IMR-90 (cell line): ENCODE measurements at regions not wholly inside any gene's neighbourhood (a gene's known extent, or its start where the extent isn't known, plus 50 kb on each side); places are given as distances from the start of the nearest gene placed in this dataset.

ENCODE experiments used
- ATAC-seq: fragments of 200-7000 bp; cut with Tn5 transposase; 2 replicates; pipeline ENCODE4 v1.9.1; 2020; ENCODE audit warnings: low read depth, mild to moderate bottlenecking, moderate library complexity
- BruUV-seq: library from RNA; stranded (reverse); fragments of 400-500 nt; replicated peaks from 2 replicates; lab custom pipeline; 2021; lab: Mats Ljungman, UMichigan
- CTCF ChIA-PET: fragments of 300-600 bp; formaldehyde crosslinking; extraction: SDS; loops from one replicate; lab custom pipeline; 2021; ENCODE audit warnings: antibody characterized with exemption; lab: Yijun Ruan, JAX
- POLR2A ChIA-PET: fragments of 300-600 bp; sonication (Branson Sonifier 250); formaldehyde crosslinking; loops from one replicate; lab custom pipeline; 2022; ENCODE audit warnings: antibody characterized with exemption; ENCODE audit not compliant: unreplicated experiment; lab: Charles Lee
- DNase-seq: peaks from one replicate; pipeline ENCODE4 v3.0.0; 2013
- H2AFZ ChIP-seq: replicated peaks from 2 replicates; pipeline ENCODE3; 2013; ENCODE audit warnings: low read length, mild to moderate bottlenecking; ENCODE audit not compliant: poor library complexity
- H2AK5ac ChIP-seq: 2 replicates; pipeline ENCODE4 v1.6.1; 2013; ENCODE audit warnings: low read depth, low read length, inconsistent platforms
- H2AK9ac ChIP-seq: replicated peaks from 2 replicates; pipeline ENCODE3; 2013; ENCODE audit warnings: mild to moderate bottlenecking, low read depth, low read length, moderate library complexity; ENCODE audit not compliant: poor library complexity
- H2BK120ac ChIP-seq: 2 replicates; pipeline ENCODE4 v1.6.1; 2013; ENCODE audit warnings: low read depth, low read length, inconsistent platforms
- H2BK15ac ChIP-seq: 3 replicates; pipeline ENCODE4 v1.6.1; 2013; ENCODE audit warnings: low read depth, low read length, inconsistent platforms
- H2BK20ac ChIP-seq: 2 replicates; pipeline ENCODE4 v1.6.1; 2013; ENCODE audit warnings: low read depth, mild to moderate bottlenecking, inconsistent platforms, low read length, moderate library complexity
- H2BK5ac ChIP-seq: 2 replicates; pipeline ENCODE4 v1.6.1; 2013; ENCODE audit warnings: mild to moderate bottlenecking, low read depth, low read length, inconsistent platforms; ENCODE audit not compliant: poor library complexity, severe bottlenecking
- H3K14ac ChIP-seq: replicated peaks from 2 replicates; pipeline ENCODE4 v1.6.1; 2013; ENCODE audit warnings: low read depth, low read length, inconsistent platforms
- H3K18ac ChIP-seq: 2 replicates; pipeline ENCODE4 v1.6.1; 2013; ENCODE audit warnings: low read depth, low read length, control low read depth
- H3K23ac ChIP-seq: 2 replicates; pipeline ENCODE4 v1.6.1; 2013; ENCODE audit warnings: low read depth, low read length, inconsistent platforms
- H3K27ac ChIP-seq: 2 replicates; pipeline ENCODE4 v1.5.1; 2013; ENCODE audit warnings: mild to moderate bottlenecking, control low read depth, low read length; ENCODE audit not compliant: insufficient read depth
- H3K27me3 ChIP-seq: 2 replicates; pipeline ENCODE4 v1.6.1; 2013; ENCODE audit warnings: low read length; ENCODE audit not compliant: control insufficient read depth, insufficient read depth
- H3K36me3 ChIP-seq: 2 replicates; pipeline ENCODE4 v1.6.1; 2013; ENCODE audit warnings: low read length, mixed read lengths; ENCODE audit not compliant: control insufficient read depth, insufficient read depth
- H3K4ac ChIP-seq: 2 replicates; pipeline ENCODE4 v1.6.1; 2013; ENCODE audit warnings: low read depth, low read length, inconsistent platforms
- H3K4me1 ChIP-seq: 2 replicates; pipeline ENCODE4 v1.6.1; 2013; ENCODE audit warnings: low read length, mixed read lengths; ENCODE audit not compliant: control insufficient read depth, insufficient read depth
- H3K4me2 ChIP-seq: 2 replicates; pipeline ENCODE4 v1.6.1; 2013; ENCODE audit warnings: low read depth, mild to moderate bottlenecking, control low read depth, low read length, moderate library complexity
- H3K4me3 ChIP-seq: 2 replicates; pipeline ENCODE4 v1.5.1; 2013; ENCODE audit warnings: low read depth, mild to moderate bottlenecking, control low read depth, low read length, moderate library complexity; ENCODE audit not compliant: insufficient read depth
- H3K56ac ChIP-seq: 2 replicates; pipeline ENCODE4 v1.6.1; 2013; ENCODE audit warnings: low read length, inconsistent platforms; ENCODE audit not compliant: insufficient read depth; ENCODE audit errors: extremely low read depth
- H3K79me1 ChIP-seq, 2 experiments: 2 replicates each; pipeline ENCODE4 v1.6.1; 2013; ENCODE audit warnings: low read length in 2 of 2, inconsistent platforms in 1 of 2, low read depth in 1 of 2
- H3K9ac ChIP-seq: 2 replicates; pipeline ENCODE4 v1.6.1; 2013; ENCODE audit warnings: low read depth, low read length, control low read depth
- H3K9me1 ChIP-seq: 2 replicates; pipeline ENCODE4 v1.6.1; 2013; ENCODE audit warnings: low read length, inconsistent platforms; ENCODE audit not compliant: insufficient read depth
- H3K9me3 ChIP-seq: 2 replicates; pipeline ENCODE4 v1.6.1; 2013; ENCODE audit warnings: low read length; ENCODE audit not compliant: control insufficient read depth, insufficient read depth
- H4K20me1 ChIP-seq: 2 replicates; pipeline ENCODE4 v1.6.1; 2013; ENCODE audit warnings: low read length, inconsistent platforms; ENCODE audit not compliant: insufficient read depth
- H4K5ac ChIP-seq: 2 replicates; pipeline ENCODE4 v1.6.1; 2013; ENCODE audit warnings: mild to moderate bottlenecking, low read depth, low read length, control low read depth
- H4K8ac ChIP-seq, 2 experiments: 2 replicates each; pipeline ENCODE4 v1.6.1; 2013; ENCODE audit warnings: low read depth in 2 of 2, low read length in 2 of 2, control low read depth in 1 of 2, inconsistent platforms in 1 of 2
- H4K91ac ChIP-seq: 2 replicates; pipeline ENCODE4 v1.6.1; 2013; ENCODE audit warnings: low read depth, low read length, inconsistent platforms; ENCODE audit not compliant: insufficient read depth
- BHLHE40 ChIP-seq: fragments of 150-350 bp; IDR thresholded peaks from 2 replicates; pipeline ENCODE4 v1.6.1; 2016; ENCODE audit warnings: mild to moderate bottlenecking, low read depth, low read length
- CEBPB ChIP-seq: IDR thresholded peaks from 2 replicates; pipeline ENCODE4 v1.6.1; 2012; ENCODE audit warnings: low read depth, low read length, improper control_type of control experiment
- CHD1 ChIP-seq: IDR thresholded peaks from 2 replicates; pipeline ENCODE4 v1.6.1; 2012; ENCODE audit warnings: low read depth, low read length, improper control_type of control experiment
- FOS ChIP-seq: fragments of 150-350 bp; IDR thresholded peaks from 2 replicates; pipeline ENCODE4 v1.6.1; 2016; ENCODE audit warnings: low read depth, low read length
- MAFK ChIP-seq: IDR thresholded peaks from 2 replicates; pipeline ENCODE4 v1.6.1; 2012; ENCODE audit warnings: low read depth, low read length, improper control_type of control experiment
- MAZ ChIP-seq: IDR thresholded peaks from 2 replicates; pipeline ENCODE4 v1.6.1; 2012; ENCODE audit warnings: low read depth, mild to moderate bottlenecking, low read length, improper control_type of control experiment, moderate library complexity, borderline replicate concordance
- MXI1 ChIP-seq: IDR thresholded peaks from 2 replicates; pipeline ENCODE4 v1.6.1; 2012; ENCODE audit warnings: low read depth, mild to moderate bottlenecking, low read length, moderate library complexity, borderline replicate concordance
- NFE2L2 ChIP-seq: fragments of 150-350 bp; IDR thresholded peaks from 2 replicates; pipeline ENCODE4 v1.6.1; 2016; ENCODE audit warnings: low read depth, mild to moderate bottlenecking, low read length
- POLR2A ChIP-seq: IDR thresholded peaks from 2 replicates; pipeline ENCODE4 v1.6.1; 2012; ENCODE audit warnings: mild to moderate bottlenecking, low read depth, low read length
- RAD21 ChIP-seq: IDR thresholded peaks from 2 replicates; pipeline ENCODE4 v1.6.1; 2012; ENCODE audit warnings: low read length, improper control_type of control experiment
- RCOR1 ChIP-seq: IDR thresholded peaks from 2 replicates; pipeline ENCODE4 v1.6.1; 2012; ENCODE audit warnings: mild to moderate bottlenecking, low read length, improper control_type of control experiment; ENCODE audit not compliant: insufficient replicate concordance
- RFX5 ChIP-seq: IDR thresholded peaks from 2 replicates; pipeline ENCODE4 v1.8.0; 2012; ENCODE audit warnings: low read depth, mild to moderate bottlenecking, low read length, moderate library complexity
- SMC3 ChIP-seq: fragments of 150-350 bp; IDR thresholded peaks from 2 replicates; pipeline ENCODE4 v1.6.1; 2016; ENCODE audit warnings: low read depth, mild to moderate bottlenecking, antibody characterized with exemption, low read length, moderate library complexity
- WGBS, 2 experiments: methylation state at CpG; one replicate each; pipeline versions ENCODE4 v1.1.5 to v1.1.7; 2013; ENCODE audit warnings: missing lambda C conversion rate in 2 of 2; ENCODE audit not compliant: insufficient read length in 1 of 2; ENCODE audit errors: extremely low coverage in 2 of 2; 5-methylcytosine and 5-hydroxymethylcytosine counted together
- dilution Hi-C: fragments of 300-500 bp; cut with HindIII; formaldehyde crosslinking; loops from one replicate; pipeline ENCODE4 v1.14.3; 2018; ENCODE audit warnings: low sequenced_read_pairs; ENCODE audit not compliant: unreplicated experiment
- in situ Hi-C: fragments of 300-500 bp; cut with MboI; formaldehyde crosslinking; loops from 3 replicates; pipeline ENCODE4 v1.14.3; 2019; ENCODE audit warnings: low sequenced_read_pairs, inconsistent platforms, mixed read lengths
- intact Hi-C: fragments of 100-400 bp; cut with micrococcal nuclease; formaldehyde crosslinking; loops from 2 replicates; pipeline ENCODE4 v1.10.0; 2022
- TF ChIP-seq, protein P1 (sequence below): conservative IDR thresholded peaks from 2 replicates; pipeline ENCODE4 v1.5.1; 2012; ENCODE audit warnings: mild to moderate bottlenecking, low read depth, low read length, improper control_type of control experiment
- TF ChIP-seq, protein P2 (sequence below): fragments of 150-350 bp; IDR thresholded peaks from 2 replicates; pipeline ENCODE4 v1.6.1; 2016; ENCODE audit warnings: low read depth, mild to moderate bottlenecking, low read length, moderate library complexity, borderline replicate concordance
- TF ChIP-seq, protein P3 (sequence below): fragments of 150-350 bp; IDR thresholded peaks from 2 replicates; pipeline ENCODE4 v1.6.1; 2017; ENCODE audit warnings: mild to moderate bottlenecking, antibody characterized with exemption, low read length, low read depth

DNA sequence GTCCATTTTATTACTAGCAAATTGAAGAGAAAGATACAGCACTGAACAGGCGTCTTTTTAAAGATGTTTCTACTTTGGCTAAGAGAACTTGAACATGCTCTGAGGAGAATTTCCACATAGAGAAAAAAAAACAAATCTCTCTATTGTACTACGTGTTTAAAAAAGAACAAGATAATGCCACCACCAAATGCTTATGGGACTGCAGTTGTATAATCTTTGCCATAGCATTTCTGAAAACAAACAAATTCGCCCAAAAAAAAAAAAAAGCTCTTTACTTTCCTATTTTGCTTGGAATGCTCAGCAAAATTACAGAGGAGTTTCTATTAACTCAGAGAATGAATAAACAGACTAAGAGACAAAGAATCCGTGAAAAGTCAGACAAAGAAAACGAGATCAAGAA is 114.2 kb downstream of the CNTN3 start:
- Histone ChIP-seq H3K4me3 (no peak overlapping the region), H2BK15ac (no peak overlapping the region), H3K4me2 (no peak overlapping the region), H4K91ac (no peak overlapping the region), H3K4ac (no peak overlapping the region), H2AK5ac (no peak overlapping the region), H4K20me1 (no peaks in the 10 kb centered on the region), H3K56ac (no peak overlapping the region), H2BK20ac (no peak overlapping the region), H3K9me3 (no peaks in the 10 kb centered on the region), H3K27ac (no peak overlapping the region), H3K9ac (no peak overlapping the region), H3K18ac (no peak overlapping the region), H3K14ac (no peak overlapping the region), H3K27me3 (no peaks in the 10 kb centered on the region), H2AK9ac (no peak overlapping the region), H3K36me3 (no peaks in the 10 kb centered on the region), H2BK120ac (no peak overlapping the region), H4K8ac (no peak overlapping the region), H4K5ac (no peak overlapping the region), H3K4me1 (no peaks in the 10 kb centered on the region), H2AFZ (no peak overlapping the region), H2BK5ac (no peak overlapping the region), H3K79me1 (no peaks in the 10 kb centered on the region), H3K9me1 (0 out of 2 replicates have a peak, but pooled peaks cover 2% of the 10 kb centered on the region), H3K23ac (no peak overlapping the region)
- no CpG with 5 or more reads among the region's 5 CpGs for WGBS, 2 experiments
- in situ Hi-C loops = no loop called here
- dilution Hi-C loops = no loop called here
- ATAC-seq (no peak), DNase-seq (peak; percentile 17)
- ChIA-PET CTCF (interaction anchor here (0.6 to 1.6 kb wide), 2 partner anchors 16 to 33 kb away, joined by 3 read pairs; no protein-coding TSS in a partner anchor), POLR2A (no interaction called here)
- no peak for TF ChIP-seq BHLHE40
- no peak for TF ChIP-seq CEBPB
- TF ChIP-seq SMC3 = no peak
- TF ChIP-seq, protein P1, sequence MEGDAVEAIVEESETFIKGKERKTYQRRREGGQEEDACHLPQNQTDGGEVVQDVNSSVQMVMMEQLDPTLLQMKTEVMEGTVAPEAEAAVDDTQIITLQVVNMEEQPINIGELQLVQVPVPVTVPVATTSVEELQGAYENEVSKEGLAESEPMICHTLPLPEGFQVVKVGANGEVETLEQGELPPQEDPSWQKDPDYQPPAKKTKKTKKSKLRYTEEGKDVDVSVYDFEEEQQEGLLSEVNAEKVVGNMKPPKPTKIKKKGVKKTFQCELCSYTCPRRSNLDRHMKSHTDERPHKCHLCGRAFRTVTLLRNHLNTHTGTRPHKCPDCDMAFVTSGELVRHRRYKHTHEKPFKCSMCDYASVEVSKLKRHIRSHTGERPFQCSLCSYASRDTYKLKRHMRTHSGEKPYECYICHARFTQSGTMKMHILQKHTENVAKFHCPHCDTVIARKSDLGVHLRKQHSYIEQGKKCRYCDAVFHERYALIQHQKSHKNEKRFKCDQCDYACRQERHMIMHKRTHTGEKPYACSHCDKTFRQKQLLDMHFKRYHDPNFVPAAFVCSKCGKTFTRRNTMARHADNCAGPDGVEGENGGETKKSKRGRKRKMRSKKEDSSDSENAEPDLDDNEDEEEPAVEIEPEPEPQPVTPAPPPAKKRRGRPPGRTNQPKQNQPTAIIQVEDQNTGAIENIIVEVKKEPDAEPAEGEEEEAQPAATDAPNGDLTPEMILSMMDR = no peak
- TF ChIP-seq, protein P2, sequence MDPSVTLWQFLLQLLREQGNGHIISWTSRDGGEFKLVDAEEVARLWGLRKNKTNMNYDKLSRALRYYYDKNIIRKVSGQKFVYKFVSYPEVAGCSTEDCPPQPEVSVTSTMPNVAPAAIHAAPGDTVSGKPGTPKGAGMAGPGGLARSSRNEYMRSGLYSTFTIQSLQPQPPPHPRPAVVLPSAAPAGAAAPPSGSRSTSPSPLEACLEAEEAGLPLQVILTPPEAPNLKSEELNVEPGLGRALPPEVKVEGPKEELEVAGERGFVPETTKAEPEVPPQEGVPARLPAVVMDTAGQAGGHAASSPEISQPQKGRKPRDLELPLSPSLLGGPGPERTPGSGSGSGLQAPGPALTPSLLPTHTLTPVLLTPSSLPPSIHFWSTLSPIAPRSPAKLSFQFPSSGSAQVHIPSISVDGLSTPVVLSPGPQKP = no peak
- no peak for TF ChIP-seq RAD21
- TF ChIP-seq, protein P3, sequence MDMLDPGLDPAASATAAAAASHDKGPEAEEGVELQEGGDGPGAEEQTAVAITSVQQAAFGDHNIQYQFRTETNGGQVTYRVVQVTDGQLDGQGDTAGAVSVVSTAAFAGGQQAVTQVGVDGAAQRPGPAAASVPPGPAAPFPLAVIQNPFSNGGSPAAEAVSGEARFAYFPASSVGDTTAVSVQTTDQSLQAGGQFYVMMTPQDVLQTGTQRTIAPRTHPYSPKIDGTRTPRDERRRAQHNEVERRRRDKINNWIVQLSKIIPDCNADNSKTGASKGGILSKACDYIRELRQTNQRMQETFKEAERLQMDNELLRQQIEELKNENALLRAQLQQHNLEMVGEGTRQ = no peak
- TF ChIP-seq MXI1 = no peak
- TF ChIP-seq RFX5 = no peak
- TF ChIP-seq POLR2A = no peak
- no peak for TF ChIP-seq FOS
- TF ChIP-seq RCOR1 = no peak
- no peak for TF ChIP-seq NFE2L2
- no peak for TF ChIP-seq MAZ
- TF ChIP-seq CHD1 = no peak
- TF ChIP-seq MAFK = no peak
- intact Hi-C loops = no loop called here
- BruUV-seq = no TSS peak
